T-cell (primary cell): ENCODE measurements at regions not wholly inside any gene's neighbourhood (a gene's known extent, or its start where the extent isn't known, plus 50 kb on each side); places are given as distances from the start of the nearest gene placed in this dataset.

Experiments used
- ATAC-seq, 4 experiments: fragments of 200-7000 bp in 3 of 4; fragments of 150-1000 bp in 1 of 4; cut with Tn5 transposase; replicated peaks in 1 of 4; 1 replicate in 3 of 4; 2 replicates in 1 of 4; pipeline ENCODE4 v1.10.0; 2021; ENCODE audit warnings: moderate library complexity in 3 of 4, mild to moderate bottlenecking in 2 of 4, moderate number of reproducible peaks in 1 of 4
- CTCF ChIA-PET, 2 donors: fragments of 300-600 bp; sonication (Branson Sonifier 250); formaldehyde crosslinking; loops; one replicate each; lab custom pipeline; 2022; ENCODE audit warnings: antibody characterized with exemption in 2 of 2; lab: Charles Lee
- POLR2A ChIA-PET, 2 donors: fragments of 300-600 bp; sonication (Branson Sonifier 250); formaldehyde crosslinking; loops; one replicate each; lab custom pipeline; 2022; ENCODE audit warnings: antibody characterized with exemption in 2 of 2; lab: Charles Lee
- DNase-seq, 35 experiments: peaks; one replicate each; pipeline versions ENCODE4 v3.0.0 to v3.0.0-alpha.2; 2013 to 2023
- H3K27ac ChIP-seq: one replicate; pipeline ENCODE4 v1.5.1; 2013; ENCODE audit warnings: low read length
- H3K27me3 ChIP-seq, 2 experiments: replicated peaks in 1 of 2; 1 replicate in 1 of 2; 2 replicates in 1 of 2; pipeline versions ENCODE4 v1.6.1 to v1.7.0; 2013; ENCODE audit warnings: low read length in 1 of 2, mixed read lengths in 1 of 2; ENCODE audit not compliant: control insufficient read depth in 2 of 2, insufficient read depth in 2 of 2; ENCODE audit errors: extremely low read depth in 1 of 2
- H3K36me3 ChIP-seq, 2 donors: 1 replicate in 1 of 2; 2 replicates in 1 of 2; pipeline versions ENCODE4 v1.6.1 to v1.7.0; 2013; ENCODE audit warnings: low read length in 1 of 2; ENCODE audit not compliant: control insufficient read depth in 2 of 2, insufficient read depth in 1 of 2; ENCODE audit errors: extremely low read depth in 1 of 2
- H3K4me1 ChIP-seq, 2 experiments: 1 replicate in 1 of 2; 2 replicates in 1 of 2; pipeline versions ENCODE4 v1.6.1 to v1.7.0; 2013; ENCODE audit warnings: low read length in 2 of 2, mixed read lengths in 1 of 2; ENCODE audit not compliant: insufficient read depth in 2 of 2, control insufficient read depth in 1 of 2; ENCODE audit errors: extremely low read depth in 1 of 2
- H3K4me3 ChIP-seq, 2 donors: 1 replicate in 1 of 2; 2 replicates in 1 of 2; pipeline versions ENCODE4 v1.5.1 to v1.7.0; 2013; ENCODE audit warnings: mild to moderate bottlenecking in 2 of 2, low read length in 1 of 2, moderate library complexity in 1 of 2; ENCODE audit not compliant: control insufficient read depth in 1 of 2; ENCODE audit errors: extremely low read depth in 1 of 2
- H3K9me3 ChIP-seq: 2 replicates; pipeline ENCODE4 v1.7.0; 2013
- H3K27ac Mint-ChIP-seq, 2 donors: one replicate each; pipeline ENCODE4 v1.8.0; 2020 to 2021; ENCODE audit warnings: mild to moderate bottlenecking in 2 of 2, mixed read lengths in 2 of 2
- H3K27me3 Mint-ChIP-seq, 2 donors: one replicate each; pipeline ENCODE4 v1.8.0; 2021 to 2022; ENCODE audit warnings: mixed read lengths in 2 of 2
- H3K36me3 Mint-ChIP-seq: one replicate; pipeline ENCODE4 v1.8.0; 2021; ENCODE audit warnings: mixed read lengths
- H3K4me1 Mint-ChIP-seq, 3 donors: one replicate each; pipeline ENCODE4 v1.8.0; 2020 to 2022; ENCODE audit warnings: mixed read lengths in 3 of 3, mild to moderate bottlenecking in 1 of 3
- H3K4me3 Mint-ChIP-seq, 3 donors: one replicate each; pipeline ENCODE4 v1.8.0; 2020 to 2022; ENCODE audit warnings: mild to moderate bottlenecking in 3 of 3, mixed read lengths in 3 of 3, moderate library complexity in 3 of 3
- H3K9me3 Mint-ChIP-seq, 3 donors: one replicate each; pipeline ENCODE4 v1.8.0; 2020 to 2022; ENCODE audit warnings: mixed read lengths in 3 of 3
- WGBS: methylation state at CpG from one replicate; pipeline ENCODE4 v1.1.5; 2013; ENCODE audit warnings: missing lambda C conversion rate; ENCODE audit not compliant: insufficient coverage; 5-methylcytosine and 5-hydroxymethylcytosine counted together

DNA sequence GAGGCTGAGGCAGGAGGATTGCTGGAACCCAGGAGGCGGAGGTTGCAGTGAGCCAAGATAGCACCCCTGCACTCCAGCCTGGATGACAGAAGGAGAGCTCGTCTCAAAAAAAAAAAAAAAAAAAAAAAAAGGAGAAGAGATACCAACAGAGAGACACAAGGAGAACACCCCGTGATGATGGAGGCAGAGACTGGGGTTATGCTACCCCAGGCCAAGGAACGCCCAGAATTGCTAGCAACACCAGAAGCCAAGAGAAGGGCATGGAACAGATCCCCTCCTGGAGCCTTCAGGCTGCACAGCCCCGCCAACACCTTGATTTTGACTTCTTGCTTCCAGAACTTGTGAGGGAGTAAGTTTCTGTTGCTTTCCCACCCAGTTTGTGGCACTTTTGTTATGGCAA lies 148.0 kb upstream of the FOXN3 start:
- no peak overlapping the region for H3K27ac Mint-ChIP-seq
- WGBS: 100% methylated on average over 3 of the region's 5 CpGs
- CTCF ChIA-PET: interaction anchor here in 1 of 2 donors (0.6 to 0.7 kb wide), 2 partner anchors 52 to 421 kb away, joined by 3 to 7 read pairs; no protein-coding TSS in a partner anchor
- peaks cover 0 to 20% of the 10 kb centered on the region in 2 donors for H3K36me3 ChIP-seq
- no peak overlapping the region for H3K4me3 Mint-ChIP-seq
- peaks cover 42% of the 10 kb centered on the region for H3K36me3 Mint-ChIP-seq
- no peak overlapping the region for H3K27ac ChIP-seq
- H3K27me3 Mint-ChIP-seq: no peaks in the 10 kb centered on the region
- H3K4me1 Mint-ChIP-seq: peaks cover 57 to 78% (median 66%) of the 10 kb centered on the region in 3 donors
- H3K9me3 ChIP-seq: no peaks in the 10 kb centered on the region
- no peak for ATAC-seq
- POLR2A ChIA-PET: interaction anchor here in 1 of 2 donors (0.5 to 0.6 kb wide), 3 partner anchors 32 to 87 kb away, joined by 3 to 6 read pairs (median 4); no protein-coding TSS in a partner anchor
- DNase-seq: no peak
- H3K4me3 ChIP-seq: no peak overlapping the region
- H3K9me3 Mint-ChIP-seq: no peaks in the 10 kb centered on the region
- no peaks in the 10 kb centered on the region for H3K27me3 ChIP-seq
- peaks cover 0 to 5% of the 10 kb centered on the region in 2 experiments for H3K4me1 ChIP-seq

DNA sequence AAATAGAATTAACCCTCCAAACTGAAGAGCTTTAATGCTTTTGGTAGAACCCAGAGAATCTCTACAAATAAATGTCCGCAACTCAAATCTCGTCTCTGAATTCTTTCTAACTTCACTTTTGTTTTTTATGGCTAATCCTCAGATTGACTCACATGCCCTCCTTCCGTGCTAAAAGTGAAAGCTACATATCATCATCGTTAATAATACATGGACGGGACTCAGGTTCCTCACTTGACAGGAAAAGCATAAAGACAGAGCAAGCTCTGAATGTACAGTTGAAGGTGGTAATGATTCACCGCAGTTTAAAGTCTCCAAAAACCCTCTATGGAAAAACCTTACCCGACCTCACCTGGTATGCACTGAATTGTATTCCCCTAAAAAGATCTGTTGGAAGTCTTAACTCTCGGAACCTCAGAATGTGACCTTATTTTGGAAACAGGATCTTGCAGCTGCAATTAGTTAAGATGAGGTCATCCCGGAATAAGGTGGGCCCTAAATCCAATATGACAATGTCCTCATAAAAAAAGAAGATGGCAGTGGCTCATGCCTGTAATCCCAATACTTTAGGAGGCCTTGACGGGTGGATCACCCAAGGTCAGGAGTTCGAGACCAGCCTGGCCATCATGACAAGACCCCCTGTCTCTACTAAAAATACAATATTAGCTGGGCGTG lies 147.4 kb upstream of the FOXN3 start:
- Mint-ChIP-seq H3K4me3 (no peak overlapping the region), H3K36me3 (peaks cover 43% of the 10 kb centered on the region), H3K4me1 (peaks cover 58 to 76% (median 65%) of the 10 kb centered on the region in 3 donors), H3K27me3 (no peaks in the 10 kb centered on the region), H3K27ac (no peak overlapping the region), H3K9me3 (no peaks in the 10 kb centered on the region)
- WGBS: 91% methylated on average over 5 of the region's 12 CpGs
- no peaks in the 10 kb centered on the region for H3K27me3 ChIP-seq
- ATAC-seq (no peak), DNase-seq (no peak)
- ChIA-PET CTCF (interaction anchor here in 1 of 2 donors (0.6 kb wide), 1 partner anchor 420 kb away, joined by 7 read pairs; no protein-coding TSS in a partner anchor), POLR2A (interaction anchor here (0.5 to 0.9 kb wide), 5 partner anchors 21 to 207 kb away, joined by 3 to 4 read pairs (median 3); no protein-coding TSS in a partner anchor)
- H3K27ac ChIP-seq: no peak overlapping the region
- peaks cover 0 to 21% of the 10 kb centered on the region in 2 donors for H3K36me3 ChIP-seq
- H3K4me1 ChIP-seq: peaks cover 0 to 5% of the 10 kb centered on the region in 2 experiments
- no peaks in the 10 kb centered on the region for H3K9me3 ChIP-seq
- no peak overlapping the region for H3K4me3 ChIP-seq

DNA sequence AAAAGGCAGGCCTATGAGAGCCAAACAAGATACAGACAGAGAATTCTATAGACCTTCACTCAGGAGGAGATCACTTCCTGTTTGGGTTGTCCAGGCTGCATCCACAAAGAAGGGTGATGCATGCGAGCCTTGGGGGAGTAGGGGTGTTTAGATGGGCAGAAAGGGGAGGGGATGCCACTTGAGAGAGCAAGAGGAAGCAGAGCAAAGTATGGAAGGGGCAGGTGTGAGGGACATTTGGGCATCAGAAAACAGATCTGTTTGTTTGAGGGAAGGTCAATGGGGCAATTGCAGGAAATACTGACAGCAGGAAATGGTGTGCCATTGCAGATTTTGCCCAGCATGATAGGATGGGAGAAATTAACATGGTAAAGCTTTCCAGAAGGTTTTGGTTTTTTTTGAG lies 146.4 kb upstream of the FOXN3 start:
- H3K27me3 ChIP-seq: no peaks in the 10 kb centered on the region
- H3K4me3 ChIP-seq: no peak overlapping the region
- peaks cover 45% of the 10 kb centered on the region for H3K36me3 Mint-ChIP-seq
- H3K27ac Mint-ChIP-seq: peak overlapping the region in 1 of 2 donors; percentile 55
- no peak overlapping the region for H3K4me3 Mint-ChIP-seq
- DNase-seq: no peak
- H3K4me1 Mint-ChIP-seq: peaks cover 51 to 69% (median 58%) of the 10 kb centered on the region in 3 donors
- H3K27me3 Mint-ChIP-seq: no peaks in the 10 kb centered on the region
- H3K27ac ChIP-seq: no peak overlapping the region
- POLR2A ChIA-PET: no interaction called here
- peaks cover 0 to 2% of the 10 kb centered on the region in 2 experiments for H3K4me1 ChIP-seq
- CTCF ChIA-PET: no interaction called here
- peaks cover 5 to 24% of the 10 kb centered on the region in 2 donors for H3K36me3 ChIP-seq
- no peaks in the 10 kb centered on the region for H3K9me3 Mint-ChIP-seq
- H3K9me3 ChIP-seq: no peaks in the 10 kb centered on the region
- ATAC-seq: no peak
- WGBS: 100% methylated on average over 1 of the region's 1 CpG

DNA sequence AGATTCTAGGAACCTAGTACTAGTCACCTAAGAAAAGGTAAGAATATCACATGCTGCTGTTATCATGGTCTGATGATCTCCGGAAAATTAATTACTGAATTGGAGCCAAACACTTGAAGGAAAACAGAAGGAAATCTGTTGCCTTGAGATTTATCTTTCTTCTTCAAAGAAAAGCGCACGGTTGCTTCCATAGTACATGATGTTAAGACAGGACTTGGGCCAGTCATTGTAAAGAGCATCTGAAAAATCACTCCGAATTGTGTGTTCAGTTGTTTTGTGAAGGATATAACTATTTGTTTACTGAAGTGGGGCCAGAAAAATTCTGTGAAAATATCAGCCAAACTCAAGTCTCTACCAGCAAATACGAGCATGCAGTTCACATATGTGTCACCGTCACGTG lies 134.9 kb upstream of the FOXN3 start:
- Mint-ChIP-seq H3K36me3 (peaks cover 45% of the 10 kb centered on the region), H3K9me3 (no peaks in the 10 kb centered on the region), H3K27me3 (no peaks in the 10 kb centered on the region), H3K4me3 (peak overlapping the region in 1 of 3 donors; percentile 23), H3K27ac (peak overlapping the region in 1 of 2 donors; percentile 9), H3K4me1 (peaks cover 64 to 78% (median 65%) of the 10 kb centered on the region in 3 donors)
- ATAC-seq: no peak
- 96% methylated on average over 4 of the region's 7 CpGs for WGBS
- no peak for DNase-seq
- H3K27me3 ChIP-seq: no peaks in the 10 kb centered on the region
- ChIA-PET CTCF (no interaction called here), POLR2A (no interaction called here)
- peaks cover 0 to 23% of the 10 kb centered on the region in 2 donors for H3K36me3 ChIP-seq
- H3K27ac ChIP-seq: no peak overlapping the region
- H3K4me1 ChIP-seq: peaks cover 0 to 8% of the 10 kb centered on the region in 2 experiments
- H3K4me3 ChIP-seq: no peak overlapping the region
- no peaks in the 10 kb centered on the region for H3K9me3 ChIP-seq

DNA sequence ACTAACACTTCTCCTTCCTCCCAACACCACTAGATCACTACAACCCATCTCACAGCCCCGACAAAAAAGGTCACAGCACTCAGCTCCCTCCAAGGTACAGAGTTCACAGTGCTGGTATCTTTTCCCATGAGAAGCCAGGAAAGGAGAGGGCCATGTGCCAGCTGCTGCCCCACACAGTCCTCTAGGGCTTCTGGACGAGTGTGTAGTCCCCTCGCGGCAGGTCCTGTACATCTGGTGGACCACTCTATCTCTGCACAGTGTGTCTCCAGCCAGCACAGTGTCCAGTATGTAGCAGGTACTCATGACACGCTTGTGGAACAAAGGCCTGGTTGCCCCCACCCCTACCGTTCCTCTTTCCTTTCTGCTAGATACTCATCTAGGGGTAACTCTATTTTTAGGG lies 134.4 kb upstream of the FOXN3 start:
- H3K27me3 ChIP-seq: no peaks in the 10 kb centered on the region
- ChIA-PET CTCF (no interaction called here), POLR2A (interaction anchor here in 1 of 2 donors (0.7 kb wide), 1 partner anchor 10 kb away, joined by 3 read pairs; no protein-coding TSS in a partner anchor)
- DNase-seq: no peak
- Mint-ChIP-seq H3K9me3 (no peaks in the 10 kb centered on the region), H3K27me3 (no peaks in the 10 kb centered on the region), H3K36me3 (peaks cover 39% of the 10 kb centered on the region), H3K4me3 (peak overlapping the region in 1 of 3 donors; percentile 23), H3K27ac (peak overlapping the region; percentile 18 to 37), H3K4me1 (peaks cover 58 to 72% (median 60%) of the 10 kb centered on the region in 3 donors)
- 82% methylated on average over 2 of the region's 6 CpGs for WGBS
- peak in 1 of 4 experiments; percentile 33 for ATAC-seq
- peaks cover 0 to 8% of the 10 kb centered on the region in 2 experiments for H3K4me1 ChIP-seq
- H3K4me3 ChIP-seq: no peak overlapping the region
- peaks cover 0 to 21% of the 10 kb centered on the region in 2 donors for H3K36me3 ChIP-seq
- H3K9me3 ChIP-seq: no peaks in the 10 kb centered on the region
- H3K27ac ChIP-seq: no peak overlapping the region

DNA sequence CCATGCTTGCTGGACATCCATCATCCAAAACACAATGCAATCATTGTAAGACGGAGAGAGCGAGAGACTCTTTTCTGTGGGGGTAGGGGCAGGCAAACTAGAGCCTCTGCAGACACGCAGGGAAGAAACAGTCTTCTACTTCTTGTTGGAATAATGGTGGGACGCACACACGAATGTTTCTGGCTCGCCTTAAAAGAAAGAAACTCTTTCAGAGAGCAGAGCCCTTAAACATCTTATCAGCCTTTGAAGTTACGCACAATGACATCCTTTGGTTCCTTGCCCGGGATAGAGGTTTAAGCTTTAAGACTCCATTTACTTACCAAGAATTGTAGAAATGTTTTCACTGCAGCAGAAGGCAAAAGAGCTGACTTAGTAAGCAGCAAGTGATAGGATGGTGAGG lies 133.8 kb upstream of the FOXN3 start:
- ATAC-seq (peak in 2 of 4 experiments; percentile 19 to 55), DNase-seq (no peak)
- Histone ChIP-seq H3K9me3 (no peaks in the 10 kb centered on the region), H3K27ac (no peak overlapping the region), H3K27me3 (no peaks in the 10 kb centered on the region), H3K4me1 (peaks cover 0 to 8% of the 10 kb centered on the region in 2 experiments), H3K36me3 (peaks cover 0 to 21% of the 10 kb centered on the region in 2 donors), H3K4me3 (no peak overlapping the region)
- H3K27me3 Mint-ChIP-seq: no peaks in the 10 kb centered on the region
- ChIA-PET CTCF (interaction anchor here in 1 of 2 donors (0.6 kb wide), 1 partner anchor 104 kb away, joined by 3 read pairs; no protein-coding TSS in a partner anchor), POLR2A (interaction anchor here (0.6 to 0.7 kb wide), 2 partner anchors 11 to 218 kb away, joined by 3 read pairs; no protein-coding TSS in a partner anchor)
- H3K36me3 Mint-ChIP-seq: peaks cover 37% of the 10 kb centered on the region
- WGBS: 93% methylated on average over 3 of the region's 8 CpGs
- H3K4me1 Mint-ChIP-seq: peaks cover 57 to 71% (median 59%) of the 10 kb centered on the region in 3 donors
- H3K4me3 Mint-ChIP-seq: peak overlapping the region in 1 of 3 donors; percentile 23
- peak overlapping the region; percentile 18 to 53 for H3K27ac Mint-ChIP-seq
- H3K9me3 Mint-ChIP-seq: no peaks in the 10 kb centered on the region
